ENCODE measurements at regions not wholly inside any gene's neighbourhood (a gene's known extent, or its start where the extent isn't known, plus 50 kb on each side); places are given as distances from the start of the nearest gene placed in this dataset.
"Not testable (repeated sequence)": the region's sequence is repeated elsewhere in the genome, so short reads cannot be mapped to it uniquely, and the experiment has no call there.

- H4K91ac ChIP-seq (ENCODE audit: insufficient read depth, low read depth, low read length); H2BK15ac ChIP-seq (ENCODE audit: low read depth, low read length); H2AFZ ChIP-seq (replicated peaks; ENCODE audit: low read length, poor library complexity); H2BK5ac ChIP-seq (ENCODE audit: low read depth, low read length, poor library complexity, severe bottlenecking); POLR2A ChIA-PET (ENCODE audit: unreplicated experiment); H2AK9ac ChIP-seq (replicated peaks; ENCODE audit: low read depth, low read length, poor library complexity); H3K9ac ChIP-seq (ENCODE audit: low read depth, low read length); dilution Hi-C loops (cut with HindIII; ENCODE audit: low sequenced_read_pairs, unreplicated experiment); in situ Hi-C loops (cut with MboI; ENCODE audit: low sequenced_read_pairs); CTCF ChIA-PET; BruUV-seq (replicated peaks); H3K4me2 ChIP-seq (ENCODE audit: low read depth, low read length); H3K18ac ChIP-seq (ENCODE audit: low read depth, low read length); H2BK20ac ChIP-seq (ENCODE audit: low read depth, low read length); H3K9me3 ChIP-seq (ENCODE audit: control insufficient read depth, insufficient read depth, low read length); H4K5ac ChIP-seq (ENCODE audit: low read depth, low read length); H3K27ac ChIP-seq (ENCODE audit: insufficient read depth, low read length); H3K4me3 ChIP-seq (ENCODE audit: insufficient read depth, low read depth, low read length); H2AK5ac ChIP-seq (ENCODE audit: low read depth, low read length); H3K27me3 ChIP-seq (ENCODE audit: control insufficient read depth, insufficient read depth, low read length); H2BK120ac ChIP-seq (ENCODE audit: low read depth, low read length); H3K4ac ChIP-seq (ENCODE audit: low read depth, low read length); H3K9me1 ChIP-seq (ENCODE audit: insufficient read depth, low read length); DNase-seq; H3K36me3 ChIP-seq (ENCODE audit: control insufficient read depth, insufficient read depth, low read length); H4K20me1 ChIP-seq (ENCODE audit: insufficient read depth, low read length); H3K56ac ChIP-seq (ENCODE audit: extremely low read depth, insufficient read depth, low read length); H3K4me1 ChIP-seq (ENCODE audit: control insufficient read depth, insufficient read depth, low read length); H3K14ac ChIP-seq (replicated peaks; ENCODE audit: low read depth, low read length); intact Hi-C loops (cut with micrococcal nuclease); H3K23ac ChIP-seq (ENCODE audit: low read depth, low read length); H3K79me1 ChIP-seq (ENCODE audit: low read depth in 1 of 2, low read length in 2 of 2); H4K8ac ChIP-seq (ENCODE audit: low read depth in 2 of 2, low read length in 2 of 2): not testable (repeated sequence)
- peak; percentile 49 for ATAC-seq (ENCODE audit: low read depth)
- 94% methylated on average over 2 of the region's 10 CpGs; no CpG with 5 or more reads in 1 of the 2 experiments for WGBS, 2 experiments (ENCODE audit: extremely low coverage in 2 of 2, insufficient read length in 1 of 2)
These were observed 670.1 kb upstream of the IGFBP3 start for GRCh38 chr7:46590918-46591905.

Measured in IMR-90 (cell line).